Right renal cortex interstitium (tissue), 3 donors: ENCODE measurements at regions not wholly inside any gene's neighbourhood (a gene's known extent, or its start where the extent isn't known, plus 50 kb on each side); places are given as distances from the start of the nearest gene placed in this dataset.
"Not testable (repeated sequence)": the region's sequence is repeated elsewhere in the genome, so short reads cannot be mapped to it uniquely, and the experiment has no call there.

Source experiments
- DNase-seq, 3 donors: peaks; one replicate each; pipeline ENCODE4 v3.0.0-alpha.2; 2013; ENCODE audit warnings: low read depth in 3 of 3, low spot score in 2 of 3

GRCh38 chr6:2327591-2327990 is 82.2 kb upstream of the GMDS start:
- no peak for DNase-seq

DNA sequence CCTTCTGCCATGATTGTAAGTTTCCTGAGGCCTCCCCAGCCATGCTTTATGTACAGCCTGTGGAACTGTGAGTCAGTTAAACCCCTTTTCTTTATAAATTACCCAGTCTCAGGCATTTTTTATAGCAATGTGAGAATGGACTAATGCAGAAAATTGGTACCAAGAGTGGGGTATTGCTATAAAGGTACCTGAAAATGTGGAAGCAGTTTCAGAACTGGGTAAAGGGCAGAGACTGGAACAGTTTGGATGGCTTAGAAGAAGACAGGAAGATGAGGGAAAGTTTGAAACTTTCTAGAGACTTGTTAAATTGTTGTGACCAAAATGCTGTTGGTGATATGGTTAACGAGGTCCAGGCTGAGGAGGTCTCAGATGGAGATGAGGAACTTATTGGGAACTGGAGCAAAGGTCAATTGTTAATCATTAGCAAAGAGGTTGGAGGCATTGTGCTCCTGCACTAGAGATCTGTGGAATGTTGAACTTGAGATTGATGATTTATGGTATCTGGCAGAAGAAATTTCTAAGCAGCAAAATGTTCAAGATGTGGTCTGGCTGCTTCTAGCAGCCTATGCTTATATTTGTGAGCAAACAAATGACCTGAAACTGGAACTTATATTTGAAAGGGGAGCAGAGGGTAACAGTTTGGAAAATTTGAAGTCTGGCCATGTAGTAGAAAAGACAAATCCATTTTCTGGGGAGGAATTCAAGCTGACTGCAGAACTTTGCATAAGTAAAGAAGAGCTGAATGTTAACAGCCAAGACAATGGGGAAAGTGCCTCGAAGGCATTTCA is 79.0 kb upstream of the GMDS start:
- no peak for DNase-seq

DNA sequence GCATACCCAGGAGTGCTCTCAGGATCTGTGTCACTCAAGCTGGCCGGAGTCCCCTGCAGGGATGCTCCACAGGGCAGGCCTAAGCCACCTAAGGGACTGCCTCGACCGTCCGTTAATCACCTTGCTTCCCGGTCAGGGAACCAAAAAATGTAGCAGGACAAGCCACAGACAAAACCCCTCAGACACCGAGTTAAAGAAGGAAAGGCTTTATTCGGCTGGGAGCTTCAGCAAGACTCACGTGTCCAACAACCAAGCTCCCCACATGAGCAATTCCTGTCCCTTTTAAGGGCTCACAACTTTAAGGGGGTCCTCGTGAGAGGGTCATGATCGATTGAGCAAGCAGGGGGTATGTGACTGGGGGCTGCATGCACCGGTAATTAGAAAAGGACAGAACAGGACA is 72.1 kb upstream of the GMDS start:
- DNase-seq: not testable (repeated sequence)

GRCh38 chr6:2314641-2315040 is 69.2 kb upstream of the GMDS start:
- DNase-seq: no peak

DNA sequence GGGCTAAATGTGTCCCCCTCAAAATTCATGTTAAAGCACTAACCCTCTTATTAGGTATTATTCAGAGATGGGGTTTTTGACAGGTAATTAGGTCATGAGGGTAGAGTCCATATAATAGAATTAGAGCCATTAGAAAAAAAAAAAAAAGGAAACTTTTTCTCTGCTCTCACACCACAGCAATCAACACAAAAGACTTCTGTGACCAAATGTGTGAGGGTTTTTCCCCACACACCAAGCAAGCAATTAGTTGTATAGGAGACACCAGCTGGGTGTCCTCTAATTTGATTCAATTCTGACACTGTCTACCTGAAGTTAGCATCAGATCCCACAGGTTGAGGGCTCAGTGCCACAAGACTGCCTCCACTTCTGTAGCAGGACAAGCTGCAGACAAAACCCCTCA is 64.6 kb upstream of the GMDS start:
- DNase-seq: no peak

DNA sequence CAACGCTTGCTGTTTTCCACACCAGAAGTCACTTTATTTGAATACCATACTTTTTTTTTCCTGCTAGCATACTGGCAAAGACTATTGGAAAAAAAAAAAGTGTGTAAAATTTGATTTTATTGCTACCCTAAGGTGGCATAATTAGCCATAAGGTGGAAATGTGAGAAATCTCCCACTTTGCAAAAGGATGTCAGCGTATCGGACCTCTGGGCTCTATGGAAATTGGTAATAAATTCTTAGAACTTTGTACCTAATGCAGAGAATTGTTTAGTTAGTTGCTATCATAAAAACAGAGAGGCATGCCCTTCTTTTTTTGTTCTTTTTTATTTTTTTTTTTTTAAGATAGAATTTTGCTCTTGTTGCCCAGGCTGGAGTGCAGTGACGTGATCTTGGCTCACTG is 63.7 kb upstream of the GMDS start:
- no peak for DNase-seq

DNA sequence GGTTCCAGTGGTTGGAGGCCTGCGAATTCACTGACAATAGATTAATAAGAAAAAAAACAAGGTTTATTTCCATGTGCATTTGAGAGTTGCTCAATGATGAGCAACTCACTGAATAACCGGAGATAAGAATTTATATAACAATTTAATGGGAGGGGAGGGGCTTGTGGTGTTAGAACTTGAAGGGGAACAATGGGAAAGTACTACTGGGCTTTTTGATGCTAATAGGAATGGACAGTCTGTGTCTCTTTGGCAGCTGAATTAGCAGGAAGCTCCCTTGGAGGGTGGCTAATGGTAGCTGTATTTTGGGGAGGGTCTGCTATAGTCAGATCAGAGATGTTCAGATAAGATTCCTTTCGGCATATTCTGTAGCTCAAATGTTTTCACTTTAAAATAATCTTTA is 62.4 kb upstream of the GMDS start:
- no peak for DNase-seq

- DNase-seq: no peak
These were observed 60.5 kb upstream of the GMDS start for GRCh38 chr6:2305951-2306350.

- not testable (repeated sequence) for DNase-seq
These were observed 57.1 kb upstream of the GMDS start for GRCh38 chr6:2302482-2302881.

GRCh38 chr6:2296781-2297180 is 51.4 kb upstream of the GMDS start:
- no peak for DNase-seq
